ENCODE measurements at regions not wholly inside any gene's neighbourhood (a gene's known extent, or its start where the extent isn't known, plus 50 kb on each side); places are given as distances from the start of the nearest gene placed in this dataset.

GRCh38 chr3:147864754-147865354 lies 455.7 kb downstream of the ZIC1 start:
- no peak for TF ChIP-seq CTCF (IDR thresholded peaks at IDR 0.05)

- TF ChIP-seq CTCF (IDR thresholded peaks at IDR 0.05) = no peak
Observed at GRCh38 chr3:147866561-147866960, 457.4 kb downstream of the ZIC1 start.

- TF ChIP-seq CTCF (IDR thresholded peaks at IDR 0.05) = no peak
Observed at GRCh38 chr3:147872568-147872967, 463.4 kb downstream of the ZIC1 start.

- TF ChIP-seq CTCF (IDR thresholded peaks at IDR 0.05) = no peak
Observed at GRCh38 chr3:147875498-147875897, 466.3 kb downstream of the ZIC1 start.

- no peak for TF ChIP-seq CTCF (IDR thresholded peaks at IDR 0.05)
Observed at GRCh38 chr3:147881933-147882332, 472.8 kb downstream of the ZIC1 start.

GRCh38 chr3:147886879-147887278 lies 477.7 kb downstream of the ZIC1 start:
- TF ChIP-seq CTCF (IDR thresholded peaks at IDR 0.05) = no peak

GRCh38 chr3:147887797-147888196 lies 478.6 kb downstream of the ZIC1 start:
- no peak for TF ChIP-seq CTCF (IDR thresholded peaks at IDR 0.05)

- TF ChIP-seq CTCF (IDR thresholded peaks at IDR 0.05) = no peak
Observed at GRCh38 chr3:147890114-147890513, 480.9 kb downstream of the ZIC1 start.
